GM12865 (cell line): ENCODE measurements at regions not wholly inside any gene's neighbourhood (a gene's known extent, or its start where the extent isn't known, plus 50 kb on each side); places are given as distances from the start of the nearest gene placed in this dataset.

Experiments used
- DNase-seq: peaks from one replicate; pipeline ENCODE4 v3.0.0; 2010; ENCODE audit warnings: low read depth
- H3K4me3 ChIP-seq: 2 replicates; pipeline ENCODE4 v1.5.1; 2011; ENCODE audit warnings: mild to moderate bottlenecking, low read depth, low read length, control low read depth
- TF ChIP-seq, protein P1 (sequence below): IDR thresholded peaks from 2 replicates; pipeline ENCODE4 v1.5.1; 2011; ENCODE audit warnings: low read length, control low read depth, low read depth, inconsistent platforms; ENCODE audit not compliant: insufficient read depth; ENCODE audit errors: missing control alignments

GRCh38 chr2:187261705-187262104, 186.3 kb downstream of the CALCRL start:
- no peak overlapping the region for H3K4me3 ChIP-seq
- TF ChIP-seq, protein P1, sequence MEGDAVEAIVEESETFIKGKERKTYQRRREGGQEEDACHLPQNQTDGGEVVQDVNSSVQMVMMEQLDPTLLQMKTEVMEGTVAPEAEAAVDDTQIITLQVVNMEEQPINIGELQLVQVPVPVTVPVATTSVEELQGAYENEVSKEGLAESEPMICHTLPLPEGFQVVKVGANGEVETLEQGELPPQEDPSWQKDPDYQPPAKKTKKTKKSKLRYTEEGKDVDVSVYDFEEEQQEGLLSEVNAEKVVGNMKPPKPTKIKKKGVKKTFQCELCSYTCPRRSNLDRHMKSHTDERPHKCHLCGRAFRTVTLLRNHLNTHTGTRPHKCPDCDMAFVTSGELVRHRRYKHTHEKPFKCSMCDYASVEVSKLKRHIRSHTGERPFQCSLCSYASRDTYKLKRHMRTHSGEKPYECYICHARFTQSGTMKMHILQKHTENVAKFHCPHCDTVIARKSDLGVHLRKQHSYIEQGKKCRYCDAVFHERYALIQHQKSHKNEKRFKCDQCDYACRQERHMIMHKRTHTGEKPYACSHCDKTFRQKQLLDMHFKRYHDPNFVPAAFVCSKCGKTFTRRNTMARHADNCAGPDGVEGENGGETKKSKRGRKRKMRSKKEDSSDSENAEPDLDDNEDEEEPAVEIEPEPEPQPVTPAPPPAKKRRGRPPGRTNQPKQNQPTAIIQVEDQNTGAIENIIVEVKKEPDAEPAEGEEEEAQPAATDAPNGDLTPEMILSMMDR = no peak

DNA sequence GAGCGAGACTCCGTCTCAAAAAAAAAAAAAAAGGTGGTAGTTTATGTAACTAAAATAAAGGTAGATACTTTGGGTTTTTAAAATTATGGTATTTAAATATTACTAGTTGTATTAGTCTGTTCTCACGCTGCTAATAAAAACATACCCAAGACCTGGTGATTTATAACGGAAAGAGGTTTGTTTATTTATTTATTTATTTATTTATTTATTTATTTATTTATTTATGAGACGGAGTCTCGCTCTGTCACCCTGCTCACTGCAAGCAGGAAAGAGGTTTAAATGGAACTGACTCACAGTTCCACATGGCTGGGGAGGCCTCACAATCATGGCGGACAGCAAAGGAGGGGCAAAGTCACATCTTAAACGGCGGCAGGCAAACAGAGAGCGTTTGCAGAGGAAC, 196.0 kb downstream of the CALCRL start:
- TF ChIP-seq, protein P1 = no peak
- no peak for DNase-seq
- no peak overlapping the region for H3K4me3 ChIP-seq

More at GRCh38 chr2:187261705-187262104, 186.3 kb downstream of the CALCRL start:
- DNase-seq = no peak

DNA sequence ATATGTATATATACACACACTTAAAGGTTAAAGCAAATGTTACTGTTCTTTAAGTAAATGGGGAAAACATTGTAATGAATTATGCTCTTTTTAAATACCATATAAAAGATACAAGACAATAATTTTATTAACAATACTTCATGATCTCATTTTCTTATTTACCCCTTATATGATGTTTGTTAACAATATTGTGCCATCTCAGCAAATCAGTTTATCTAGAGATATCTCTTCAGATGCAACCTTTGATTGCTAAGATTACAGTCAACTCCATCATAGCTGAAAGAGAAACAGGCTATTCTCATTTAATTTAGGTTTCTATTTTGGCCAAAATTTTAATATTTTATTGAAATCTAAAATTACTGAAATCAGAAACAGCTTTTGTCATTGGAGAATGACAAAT, 197.9 kb downstream of the CALCRL start:
- no peak for DNase-seq
- H3K4me3 ChIP-seq = no peak overlapping the region
- TF ChIP-seq, protein P1 = no peak

DNA sequence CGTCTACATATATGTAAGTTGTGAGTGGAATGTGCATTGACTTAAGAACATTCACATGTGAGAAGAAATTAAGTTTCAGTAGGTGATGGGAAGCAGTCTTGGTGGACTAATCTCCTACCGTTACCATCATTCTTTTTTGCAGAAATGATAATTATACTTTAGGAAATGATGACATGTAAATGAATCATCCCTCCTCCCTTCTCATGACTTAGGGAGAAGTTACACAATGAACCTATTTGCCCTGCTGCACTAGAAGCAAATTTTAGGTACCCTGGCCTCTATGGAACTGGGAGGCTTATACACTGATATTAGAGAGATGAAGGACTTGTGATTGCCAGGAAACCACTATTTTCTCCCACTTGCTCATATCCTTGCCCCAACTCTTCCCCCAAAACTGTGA, 214.2 kb downstream of the CALCRL start:
- TF ChIP-seq, protein P1 = no peak
- H3K4me3 ChIP-seq = no peak overlapping the region
- no peak for DNase-seq

GRCh38 chr2:187232749-187233148, 215.3 kb downstream of the CALCRL start:
- TF ChIP-seq, protein P1 = no peak
- DNase-seq = no peak

DNA sequence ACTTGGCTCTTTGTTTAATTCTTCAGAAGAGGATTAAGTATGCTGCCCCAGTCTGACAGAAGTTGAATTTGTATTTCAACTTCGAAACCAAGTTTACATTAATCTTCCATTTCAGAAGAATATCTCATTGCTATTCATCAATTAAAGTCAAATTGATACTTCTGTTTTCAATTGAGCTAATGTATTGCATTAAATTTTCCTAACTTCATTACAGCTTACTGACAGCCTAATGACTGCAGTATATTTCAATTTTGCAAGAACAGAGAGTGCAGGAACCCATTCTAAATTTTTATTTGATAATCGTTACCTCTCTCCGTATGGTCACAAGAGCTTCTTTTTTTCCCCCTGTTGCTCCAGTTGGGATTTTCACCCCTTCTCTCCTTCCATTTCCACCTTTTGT, 218.0 kb downstream of the CALCRL start:
- TF ChIP-seq, protein P1 = no peak
- no peak for DNase-seq
- H3K4me3 ChIP-seq = no peak overlapping the region

More at GRCh38 chr2:187232749-187233148, 215.3 kb downstream of the CALCRL start:
- H3K4me3 ChIP-seq = no peak overlapping the region

GRCh38 chr2:187228986-187229385, 219.1 kb downstream of the CALCRL start:
- DNase-seq = no peak
- TF ChIP-seq, protein P1 = no peak
- no peak overlapping the region for H3K4me3 ChIP-seq
